Upper lobe of left lung (tissue), 4 donors: ENCODE measurements at regions not wholly inside any gene's neighbourhood (a gene's known extent, or its start where the extent isn't known, plus 50 kb on each side); places are given as distances from the start of the nearest gene placed in this dataset.

ENCODE experiments used
- CTCF ChIP-seq, 6 experiments: fragments of 450-650 bp in 4 of 6; fragments of 200-600 bp in 2 of 6; sonication (generic) in 2 of 6; IDR thresholded peaks; one replicate each; pipeline ENCODE4 v1.5.1; 2016 to 2019; ENCODE audit warnings: antibody characterized with exemption in 6 of 6
- POLR2A ChIP-seq, 4 donors: fragments of 450-650 bp; IDR thresholded peaks; one replicate each; pipeline ENCODE4 v1.5.1; 2016 to 2017; ENCODE audit warnings: antibody characterized with exemption in 4 of 4, mild to moderate bottlenecking in 2 of 4
- POLR2AphosphoS5 ChIP-seq, 2 donors: sonication (generic); formaldehyde crosslinking; IDR thresholded peaks; one replicate each; pipeline ENCODE4 v1.5.1; 2017; ENCODE audit warnings: antibody characterized with exemption in 2 of 2

- TF ChIP-seq POLR2A (IDR thresholded peaks at IDR 0.05): no peak
- no peak for TF ChIP-seq CTCF (IDR thresholded peaks at IDR 0.05)
- no peak for TF ChIP-seq POLR2AphosphoS5 (IDR thresholded peaks at IDR 0.05)
These were observed 57.3 kb upstream of the PTGFRN start for GRCh38 chr1:116852367-116852766.
